ENCODE measurements at regions not wholly inside any gene's neighbourhood (a gene's known extent, or its start where the extent isn't known, plus 50 kb on each side); places are given as distances from the start of the nearest gene placed in this dataset.

GRCh38 chr6:166106076-166106686 is 61.5 kb downstream of the TBXT start:
- no peak overlapping the region for H3K27ac Mint-ChIP-seq
- peaks cover 30% of the 10 kb centered on the region for H3K27me3 Mint-ChIP-seq

DNA sequence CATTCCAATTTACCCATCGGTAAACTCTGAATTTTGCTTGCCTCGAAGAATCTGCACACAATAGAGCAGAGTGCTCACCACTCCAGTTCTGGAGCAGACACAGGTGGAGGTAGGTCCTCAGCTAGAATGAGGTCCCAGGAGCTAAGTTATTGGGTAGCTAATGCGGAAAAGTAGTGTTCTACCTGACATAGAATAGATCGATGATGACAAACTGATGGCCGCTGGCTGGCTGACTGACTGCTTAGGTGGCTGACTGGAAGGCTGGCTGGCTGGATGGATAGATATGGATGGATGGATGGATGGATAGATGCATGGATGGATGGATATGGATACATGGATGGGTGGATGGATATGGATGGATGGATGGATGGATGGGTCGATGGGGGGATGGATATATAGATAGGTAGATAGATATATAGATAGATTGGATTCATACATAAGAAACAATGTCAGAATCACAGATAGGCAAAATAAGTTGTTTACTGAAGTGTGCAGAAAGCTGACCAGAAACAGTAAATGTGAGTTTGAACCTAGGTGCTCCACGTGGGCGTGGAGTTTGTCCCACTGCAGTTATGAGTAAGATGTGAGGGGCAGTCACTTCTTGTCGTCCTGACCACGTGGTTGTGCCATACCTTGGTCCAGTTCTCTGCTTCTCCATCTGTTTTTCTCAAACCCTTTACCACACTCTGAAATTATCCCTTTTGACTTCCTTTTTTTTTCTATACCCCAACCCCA is 62.1 kb downstream of the TBXT start:
- H3K4me1 Mint-ChIP-seq (ENCODE audit: low read depth), result peaks cover 5% of the 10 kb centered on the region
- no peak overlapping the region for H3K27ac Mint-ChIP-seq
- no peak overlapping the region for H3K4me3 Mint-ChIP-seq
- H3K36me3 Mint-ChIP-seq (ENCODE audit: low read depth), result no peaks in the 10 kb centered on the region
- H3K27me3 Mint-ChIP-seq, result peaks cover 32% of the 10 kb centered on the region
- peaks cover 8% of the 10 kb centered on the region for H3K9me3 Mint-ChIP-seq

More at GRCh38 chr6:166106076-166106686, 61.5 kb downstream of the TBXT start:
- Mint-ChIP-seq H3K4me1 (ENCODE audit: low read depth) (peaks cover 5% of the 10 kb centered on the region), H3K9me3 (peaks cover 8% of the 10 kb centered on the region), H3K36me3 (ENCODE audit: low read depth) (no peaks in the 10 kb centered on the region), H3K4me3 (no peak overlapping the region)

DNA sequence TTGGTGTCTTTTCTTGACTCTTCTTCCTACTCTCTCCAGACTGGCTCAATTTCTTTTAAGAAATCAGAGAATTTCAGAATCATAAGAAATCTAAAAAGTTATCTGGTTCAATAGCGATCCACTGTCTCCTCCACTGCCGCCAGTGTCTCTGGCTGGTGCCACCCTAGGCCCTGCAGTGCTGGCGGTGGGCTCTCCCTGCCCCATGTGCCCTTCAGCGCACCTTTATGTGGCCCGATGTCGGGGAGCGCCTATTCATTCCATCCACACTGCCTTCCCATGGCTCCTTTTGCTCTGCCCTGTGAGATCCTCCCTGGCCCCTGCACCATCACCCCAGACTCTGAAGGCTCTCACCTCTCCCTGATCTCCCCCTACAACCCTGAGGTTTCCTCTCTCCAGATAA is 62.8 kb downstream of the TBXT start:
- H3K27me3 Mint-ChIP-seq, result peaks cover 28% of the 10 kb centered on the region
- peaks cover 5% of the 10 kb centered on the region for H3K4me1 Mint-ChIP-seq (ENCODE audit: low read depth)
- H3K27ac Mint-ChIP-seq, result no peak overlapping the region
- no peak overlapping the region for H3K4me3 Mint-ChIP-seq
- H3K36me3 Mint-ChIP-seq (ENCODE audit: low read depth), result no peaks in the 10 kb centered on the region
- H3K9me3 Mint-ChIP-seq, result peaks cover 8% of the 10 kb centered on the region

DNA sequence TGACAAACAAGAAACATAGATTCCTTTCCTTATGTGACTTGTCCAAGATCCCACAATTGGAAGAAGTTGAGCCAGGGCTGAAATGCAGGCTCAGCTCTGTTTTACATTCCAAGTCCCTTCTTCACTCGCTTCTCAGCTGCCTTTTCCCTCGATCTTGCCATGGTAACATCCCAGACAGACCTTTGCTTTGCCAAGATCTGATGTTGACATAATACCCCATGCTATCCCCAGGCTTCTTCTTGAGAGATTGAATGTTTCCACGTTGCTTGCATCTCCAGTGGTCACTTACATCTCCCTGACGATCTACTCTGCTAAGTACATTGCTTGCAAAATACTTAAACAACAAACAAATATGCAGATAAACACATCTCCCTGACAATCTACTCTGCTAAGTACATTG is 63.5 kb downstream of the TBXT start:
- H3K36me3 Mint-ChIP-seq (ENCODE audit: low read depth), result no peaks in the 10 kb centered on the region
- peaks cover 5% of the 10 kb centered on the region for H3K4me1 Mint-ChIP-seq (ENCODE audit: low read depth)
- peaks cover 21% of the 10 kb centered on the region for H3K27me3 Mint-ChIP-seq
- peaks cover 8% of the 10 kb centered on the region for H3K9me3 Mint-ChIP-seq
- H3K4me3 Mint-ChIP-seq, result no peak overlapping the region
- H3K27ac Mint-ChIP-seq, result no peak overlapping the region

DNA sequence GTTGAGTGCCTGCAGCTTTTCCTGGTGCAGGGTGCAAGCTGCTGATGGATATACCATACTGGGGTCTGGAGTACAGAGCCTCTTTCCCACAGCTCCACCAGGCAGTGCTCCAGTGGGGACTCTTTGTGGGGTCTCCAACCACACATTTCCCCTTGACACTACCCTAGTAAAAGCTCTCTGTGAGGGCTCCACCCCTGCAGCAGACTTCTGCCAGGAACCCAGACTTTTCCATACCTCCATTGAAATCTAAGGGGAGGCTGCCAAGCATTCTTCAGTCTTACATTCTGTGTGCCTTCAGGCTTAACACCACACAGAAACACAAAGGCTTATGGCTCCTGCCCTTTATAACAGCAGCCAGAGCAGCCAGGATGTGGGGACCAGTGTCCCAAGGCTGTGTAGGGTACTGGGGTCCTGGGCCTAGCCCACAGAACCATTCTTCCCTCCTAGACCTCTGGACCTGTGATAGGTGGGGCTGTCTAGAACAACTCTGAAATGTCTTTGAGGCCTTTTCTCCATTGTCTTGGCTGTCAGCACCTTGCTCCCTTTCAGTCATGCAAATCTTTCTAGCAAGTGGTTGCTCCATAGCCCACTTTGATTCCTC is 65.7 kb downstream of the TBXT start:
- Mint-ChIP-seq H3K4me1 (ENCODE audit: low read depth) (peaks cover 5% of the 10 kb centered on the region), H3K36me3 (ENCODE audit: low read depth) (no peaks in the 10 kb centered on the region), H3K27me3 (peaks cover 24% of the 10 kb centered on the region), H3K27ac (no peak overlapping the region), H3K4me3 (no peak overlapping the region), H3K9me3 (peaks cover 8% of the 10 kb centered on the region)

GRCh38 chr6:166097914-166098522 is 69.6 kb downstream of the TBXT start:
- H3K36me3 Mint-ChIP-seq (ENCODE audit: low read depth), result no peaks in the 10 kb centered on the region
- no peaks in the 10 kb centered on the region for H3K4me1 Mint-ChIP-seq (ENCODE audit: low read depth)
- peaks cover 52% of the 10 kb centered on the region for H3K27me3 Mint-ChIP-seq
- no peak overlapping the region for H3K27ac Mint-ChIP-seq
- H3K4me3 Mint-ChIP-seq, result peak overlapping the region; percentile 31
- peaks cover 8% of the 10 kb centered on the region for H3K9me3 Mint-ChIP-seq

DNA sequence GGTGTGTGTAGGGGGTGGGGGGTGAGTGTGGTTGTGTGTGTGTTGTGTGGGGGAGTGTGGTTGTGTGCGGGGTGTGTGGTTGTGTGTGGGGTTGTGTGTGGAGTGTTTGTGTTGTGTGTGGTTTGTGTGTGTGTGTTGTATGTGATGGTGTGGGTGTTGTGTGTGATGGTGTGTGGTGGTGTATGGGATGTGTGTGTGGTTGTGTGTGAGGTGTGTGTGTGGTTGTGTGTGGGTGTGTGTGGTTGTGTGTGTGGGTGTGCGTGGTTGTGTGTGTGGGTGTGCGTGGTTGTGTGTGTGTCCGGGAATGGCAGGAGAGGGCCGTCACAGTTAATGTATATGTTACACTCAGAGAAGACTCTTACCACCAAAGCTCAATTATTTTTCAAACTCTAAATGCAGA is 79.8 kb downstream of the TBXT start:
- no peak overlapping the region for H3K27ac Mint-ChIP-seq
- no peak overlapping the region for H3K4me3 Mint-ChIP-seq
- no peaks in the 10 kb centered on the region for H3K36me3 Mint-ChIP-seq (ENCODE audit: low read depth)
- H3K27me3 Mint-ChIP-seq, result peaks cover 12% of the 10 kb centered on the region
- H3K9me3 Mint-ChIP-seq, result no peaks in the 10 kb centered on the region
- H3K4me1 Mint-ChIP-seq (ENCODE audit: low read depth), result no peaks in the 10 kb centered on the region

DNA sequence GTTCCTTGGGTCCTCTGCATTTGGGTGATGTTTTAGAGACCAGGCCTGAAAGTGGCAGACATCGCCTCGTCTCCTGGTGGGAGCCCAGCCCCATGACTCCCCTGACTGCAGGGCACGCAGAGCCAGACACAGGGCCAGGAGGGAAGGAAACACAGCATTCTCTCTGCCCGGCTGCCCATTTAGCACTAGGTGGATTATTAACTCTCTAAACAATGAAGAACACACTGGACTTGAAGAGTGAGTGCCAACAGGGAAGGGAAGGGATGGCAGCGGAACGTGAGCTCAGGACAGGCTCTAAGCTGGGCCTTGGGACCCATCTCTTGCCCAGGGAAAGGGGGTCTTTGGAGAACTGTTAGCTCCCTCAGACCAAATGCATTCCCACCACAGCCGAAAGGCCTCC is 80.4 kb downstream of the TBXT start:
- Mint-ChIP-seq H3K9me3 (no peaks in the 10 kb centered on the region), H3K27me3 (peaks cover 12% of the 10 kb centered on the region), H3K4me3 (no peak overlapping the region), H3K36me3 (ENCODE audit: low read depth) (no peaks in the 10 kb centered on the region), H3K27ac (no peak overlapping the region), H3K4me1 (ENCODE audit: low read depth) (no peaks in the 10 kb centered on the region)

DNA sequence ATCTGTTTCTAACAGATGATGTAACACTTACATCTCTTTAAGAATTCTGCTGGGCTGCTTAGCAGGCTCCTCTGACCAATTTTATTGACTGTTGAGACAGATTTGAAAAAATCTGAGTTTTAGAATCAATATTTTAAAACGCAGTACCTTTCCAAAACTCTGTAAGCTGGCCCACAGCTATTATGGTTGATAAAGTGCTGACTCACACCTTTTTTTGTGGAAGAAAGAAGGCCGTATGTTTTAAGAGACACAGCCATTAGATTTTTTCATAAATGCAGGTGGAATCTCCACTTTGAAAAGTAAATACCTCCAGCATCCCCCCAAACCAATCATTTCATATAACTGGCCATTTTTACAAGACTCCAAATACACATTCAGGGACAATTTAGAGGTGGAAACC is 82.2 kb downstream of the TBXT start:
- Mint-ChIP-seq H3K4me3 (no peak overlapping the region), H3K27ac (no peak overlapping the region), H3K36me3 (ENCODE audit: low read depth) (no peaks in the 10 kb centered on the region), H3K27me3 (no peaks in the 10 kb centered on the region), H3K9me3 (no peaks in the 10 kb centered on the region), H3K4me1 (ENCODE audit: low read depth) (no peaks in the 10 kb centered on the region)

- no peaks in the 10 kb centered on the region for H3K36me3 Mint-ChIP-seq (ENCODE audit: low read depth)
- no peaks in the 10 kb centered on the region for H3K27me3 Mint-ChIP-seq
- no peaks in the 10 kb centered on the region for H3K9me3 Mint-ChIP-seq
- no peak overlapping the region for H3K4me3 Mint-ChIP-seq
- no peak overlapping the region for H3K27ac Mint-ChIP-seq
- H3K4me1 Mint-ChIP-seq (ENCODE audit: low read depth), result no peaks in the 10 kb centered on the region
Observed at GRCh38 chr6:166084951-166085350, 82.7 kb downstream of the TBXT start.

GRCh38 chr6:166079841-166080240 is 87.8 kb downstream of the TBXT start:
- Mint-ChIP-seq H3K27me3 (peaks cover 11% of the 10 kb centered on the region), H3K9me3 (no peaks in the 10 kb centered on the region), H3K4me1 (ENCODE audit: low read depth) (no peaks in the 10 kb centered on the region), H3K36me3 (ENCODE audit: low read depth) (no peaks in the 10 kb centered on the region), H3K4me3 (no peak overlapping the region), H3K27ac (no peak overlapping the region)

- H3K4me1 Mint-ChIP-seq (ENCODE audit: low read depth), result no peaks in the 10 kb centered on the region
- peaks cover 11% of the 10 kb centered on the region for H3K27me3 Mint-ChIP-seq
- no peaks in the 10 kb centered on the region for H3K36me3 Mint-ChIP-seq (ENCODE audit: low read depth)
- H3K4me3 Mint-ChIP-seq, result no peak overlapping the region
- no peaks in the 10 kb centered on the region for H3K9me3 Mint-ChIP-seq
- H3K27ac Mint-ChIP-seq, result no peak overlapping the region
Observed at GRCh38 chr6:166078294-166078693, 89.4 kb downstream of the TBXT start.

- Mint-ChIP-seq H3K27me3 (peaks cover 15% of the 10 kb centered on the region), H3K27ac (no peak overlapping the region), H3K36me3 (ENCODE audit: low read depth) (no peaks in the 10 kb centered on the region), H3K4me3 (no peak overlapping the region), H3K9me3 (no peaks in the 10 kb centered on the region), H3K4me1 (ENCODE audit: low read depth) (no peaks in the 10 kb centered on the region)
Observed at GRCh38 chr6:166076625-166077024, 91.0 kb downstream of the TBXT start.

DNA sequence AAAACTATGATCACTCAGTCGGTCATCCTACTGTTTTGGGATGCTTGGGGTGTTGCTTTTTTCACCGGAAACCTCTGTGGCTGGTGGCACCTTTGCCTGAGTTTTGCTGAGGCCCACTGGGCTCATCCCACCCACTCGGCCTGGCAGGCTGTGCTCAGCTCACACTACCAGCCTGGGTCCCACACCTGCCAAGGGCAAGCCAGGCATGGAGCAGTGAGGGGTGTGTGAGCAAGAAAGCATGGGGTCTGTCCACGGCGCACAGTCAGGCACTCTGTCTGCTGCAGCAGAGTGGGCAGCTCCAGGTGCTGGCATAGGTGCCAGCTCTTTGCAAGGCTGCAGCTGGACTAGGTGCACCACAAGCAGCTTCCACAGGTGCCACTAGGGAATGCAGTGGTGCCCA is 91.7 kb downstream of the TBXT start:
- Mint-ChIP-seq H3K27ac (no peak overlapping the region), H3K9me3 (peaks cover under 1% of the 10 kb centered on the region), H3K4me1 (ENCODE audit: low read depth) (no peaks in the 10 kb centered on the region), H3K4me3 (no peak overlapping the region), H3K36me3 (ENCODE audit: low read depth) (no peaks in the 10 kb centered on the region), H3K27me3 (peaks cover 15% of the 10 kb centered on the region)

GRCh38 chr6:166075186-166075585 is 92.5 kb downstream of the TBXT start:
- Mint-ChIP-seq H3K4me3 (no peak overlapping the region), H3K27me3 (peaks cover 15% of the 10 kb centered on the region), H3K27ac (no peak overlapping the region), H3K4me1 (ENCODE audit: low read depth) (no peaks in the 10 kb centered on the region), H3K9me3 (peaks cover 8% of the 10 kb centered on the region), H3K36me3 (ENCODE audit: low read depth) (no peaks in the 10 kb centered on the region)

Data from stimulated activated naive CD8-positive, alpha-beta T cell treated with anti-CD3 and anti-CD28 coated beads, Interleukin-15, Interleukin-2, amounts not matched to agents 100 ng/mL and 50 ng/mL, for 24 hours (primary cell).